Liver (tissue), 3 donors: ENCODE measurements at regions not wholly inside any gene's neighbourhood (a gene's known extent, or its start where the extent isn't known, plus 50 kb on each side); places are given as distances from the start of the nearest gene placed in this dataset.
"Not testable (repeated sequence)": the region's sequence is repeated elsewhere in the genome, so short reads cannot be mapped to it uniquely, and the experiment has no call there.

ENCODE experiments used
- RXRA ChIP-seq, 2 donors: IDR thresholded peaks; 2 replicates each; pipeline ENCODE4 v1.6.1; 2017 to 2018; ENCODE audit warnings: antibody characterized with exemption in 2 of 2, mild to moderate bottlenecking in 1 of 2
- SP1 ChIP-seq: IDR thresholded peaks from 2 replicates; pipeline ENCODE4 v1.6.1; 2018; ENCODE audit warnings: antibody characterized with exemption, mild to moderate bottlenecking
- YY1 ChIP-seq: IDR thresholded peaks from 2 replicates; pipeline ENCODE4 v1.6.1; 2016; ENCODE audit warnings: antibody characterized with exemption, mild to moderate bottlenecking
- TF ChIP-seq, protein P1 (sequence below): fragments of 150-350 bp; IDR thresholded peaks from 2 replicates; pipeline ENCODE4 v1.5.1; 2017; ENCODE audit warnings: improper control_type of control experiment, low read depth, low read length; ENCODE audit not compliant: missing input control
- TF ChIP-seq, protein P2 (sequence below): IDR thresholded peaks from 2 replicates; pipeline ENCODE4 v1.6.1; 2016; ENCODE audit warnings: antibody characterized with exemption
- TF ChIP-seq, protein P3 (sequence below): IDR thresholded peaks from 2 replicates; pipeline ENCODE4 v1.6.1; 2016; ENCODE audit warnings: antibody characterized with exemption
- donor health status: healthy.
- donor health status: healthy.

DNA sequence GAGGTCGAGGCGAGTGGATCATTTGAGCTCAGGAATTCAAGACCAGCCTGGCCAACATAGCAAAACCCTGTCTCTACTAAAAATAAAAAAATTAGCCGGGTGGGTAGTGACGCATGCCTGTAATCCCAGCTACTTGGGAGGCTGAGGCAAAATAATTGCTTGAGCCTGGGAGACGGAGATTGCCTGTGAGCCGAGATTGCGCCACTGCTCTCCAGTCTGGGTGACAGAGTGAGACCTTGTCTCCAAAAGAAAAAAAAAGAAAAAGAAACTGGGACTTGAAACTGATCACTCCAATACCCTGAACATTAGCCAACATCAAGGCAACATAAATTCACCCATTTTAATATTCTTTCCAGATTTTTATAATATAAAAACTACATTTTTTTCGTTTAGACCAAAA, 874.6 kb upstream of the MBL2 start:
- not testable (repeated sequence) for TF ChIP-seq SP1; RXRA (IDR thresholded peaks at IDR 0.05); YY1
- TF ChIP-seq, protein P1, sequence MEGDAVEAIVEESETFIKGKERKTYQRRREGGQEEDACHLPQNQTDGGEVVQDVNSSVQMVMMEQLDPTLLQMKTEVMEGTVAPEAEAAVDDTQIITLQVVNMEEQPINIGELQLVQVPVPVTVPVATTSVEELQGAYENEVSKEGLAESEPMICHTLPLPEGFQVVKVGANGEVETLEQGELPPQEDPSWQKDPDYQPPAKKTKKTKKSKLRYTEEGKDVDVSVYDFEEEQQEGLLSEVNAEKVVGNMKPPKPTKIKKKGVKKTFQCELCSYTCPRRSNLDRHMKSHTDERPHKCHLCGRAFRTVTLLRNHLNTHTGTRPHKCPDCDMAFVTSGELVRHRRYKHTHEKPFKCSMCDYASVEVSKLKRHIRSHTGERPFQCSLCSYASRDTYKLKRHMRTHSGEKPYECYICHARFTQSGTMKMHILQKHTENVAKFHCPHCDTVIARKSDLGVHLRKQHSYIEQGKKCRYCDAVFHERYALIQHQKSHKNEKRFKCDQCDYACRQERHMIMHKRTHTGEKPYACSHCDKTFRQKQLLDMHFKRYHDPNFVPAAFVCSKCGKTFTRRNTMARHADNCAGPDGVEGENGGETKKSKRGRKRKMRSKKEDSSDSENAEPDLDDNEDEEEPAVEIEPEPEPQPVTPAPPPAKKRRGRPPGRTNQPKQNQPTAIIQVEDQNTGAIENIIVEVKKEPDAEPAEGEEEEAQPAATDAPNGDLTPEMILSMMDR, result not testable (repeated sequence)
- TF ChIP-seq, protein P2, sequence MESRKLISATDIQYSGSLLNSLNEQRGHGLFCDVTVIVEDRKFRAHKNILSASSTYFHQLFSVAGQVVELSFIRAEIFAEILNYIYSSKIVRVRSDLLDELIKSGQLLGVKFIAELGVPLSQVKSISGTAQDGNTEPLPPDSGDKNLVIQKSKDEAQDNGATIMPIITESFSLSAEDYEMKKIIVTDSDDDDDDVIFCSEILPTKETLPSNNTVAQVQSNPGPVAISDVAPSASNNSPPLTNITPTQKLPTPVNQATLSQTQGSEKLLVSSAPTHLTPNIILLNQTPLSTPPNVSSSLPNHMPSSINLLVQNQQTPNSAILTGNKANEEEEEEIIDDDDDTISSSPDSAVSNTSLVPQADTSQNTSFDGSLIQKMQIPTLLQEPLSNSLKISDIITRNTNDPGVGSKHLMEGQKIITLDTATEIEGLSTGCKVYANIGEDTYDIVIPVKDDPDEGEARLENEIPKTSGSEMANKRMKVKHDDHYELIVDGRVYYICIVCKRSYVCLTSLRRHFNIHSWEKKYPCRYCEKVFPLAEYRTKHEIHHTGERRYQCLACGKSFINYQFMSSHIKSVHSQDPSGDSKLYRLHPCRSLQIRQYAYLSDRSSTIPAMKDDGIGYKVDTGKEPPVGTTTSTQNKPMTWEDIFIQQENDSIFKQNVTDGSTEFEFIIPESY, result not testable (repeated sequence)
- TF ChIP-seq, protein P3, sequence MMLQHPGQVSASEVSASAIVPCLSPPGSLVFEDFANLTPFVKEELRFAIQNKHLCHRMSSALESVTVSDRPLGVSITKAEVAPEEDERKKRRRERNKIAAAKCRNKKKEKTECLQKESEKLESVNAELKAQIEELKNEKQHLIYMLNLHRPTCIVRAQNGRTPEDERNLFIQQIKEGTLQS, result not testable (repeated sequence)
